ENCODE measurements at regions not wholly inside any gene's neighbourhood (a gene's known extent, or its start where the extent isn't known, plus 50 kb on each side); places are given as distances from the start of the nearest gene placed in this dataset.

- TF ChIP-seq CTCF (conservative IDR thresholded peaks at IDR 0.05; ENCODE audit: low read depth, low read length): no peak
- no peak for TF ChIP-seq POLR2A (IDR thresholded peaks at IDR 0.05; ENCODE audit: low read depth, low read length)
- TF ChIP-seq MXI1 (IDR thresholded peaks at IDR 0.05; ENCODE audit: borderline replicate concordance, low read depth, low read length): no peak
- TF ChIP-seq RCOR1 (IDR thresholded peaks at IDR 0.05; ENCODE audit: insufficient replicate concordance, low read length): no peak
- TF ChIP-seq RFX5 (IDR thresholded peaks at IDR 0.05; ENCODE audit: low read depth, low read length): no peak
- TF ChIP-seq SMC3 (IDR thresholded peaks at IDR 0.05; ENCODE audit: low read depth, low read length): no peak
Observed at GRCh38 chr7:119219663-119220062, 995.2 kb downstream of the ANKRD7 start.

Data from IMR-90 (cell line).